Activated CD8-positive, alpha-beta memory T cell treated with anti-CD3 and anti-CD28 coated beads, Interleukin-2, amount 10 ng/mL, durations not matched to agents 7 days and 5 days (primary cell): ENCODE measurements at regions not wholly inside any gene's neighbourhood (a gene's known extent, or its start where the extent isn't known, plus 50 kb on each side); places are given as distances from the start of the nearest gene placed in this dataset.
"Not testable (repeated sequence)": the region's sequence is repeated elsewhere in the genome, so short reads cannot be mapped to it uniquely, and the experiment has no call there.

ENCODE experiments used
- ATAC-seq: fragments of 150-1000 bp; cut with Tn5 transposase; one replicate; pipeline ENCODE4 v1.10.0; 2021; ENCODE audit warnings: moderate library complexity
- CTCF ChIA-PET: fragments of 350-600 bp; sonication (Branson Sonifier 250); formaldehyde crosslinking; loops from one replicate; lab custom pipeline; 2021; ENCODE audit warnings: antibody characterized with exemption; lab: Charles Lee
- DNase-seq: peaks from one replicate; pipeline ENCODE4 v3.0.0-alpha.2; 2020
- H3K27ac Mint-ChIP-seq: one replicate; pipeline ENCODE4 v1.8.0; 2021; ENCODE audit warnings: mild to moderate bottlenecking, mixed read lengths
- H3K27me3 Mint-ChIP-seq: one replicate; pipeline ENCODE4 v1.8.0; 2021; ENCODE audit warnings: mixed read lengths
- H3K36me3 Mint-ChIP-seq: one replicate; pipeline ENCODE4 v1.8.0; 2021; ENCODE audit warnings: mild to moderate bottlenecking, mixed read lengths
- H3K4me1 Mint-ChIP-seq: one replicate; pipeline ENCODE4 v1.8.0; 2021; ENCODE audit warnings: mixed read lengths
- H3K4me3 Mint-ChIP-seq: one replicate; pipeline ENCODE4 v1.8.0; 2021; ENCODE audit warnings: mild to moderate bottlenecking, moderate library complexity, mixed read lengths
- H3K9me3 Mint-ChIP-seq: one replicate; pipeline ENCODE4 v1.8.0; 2022; ENCODE audit warnings: low read depth, mixed read lengths

DNA sequence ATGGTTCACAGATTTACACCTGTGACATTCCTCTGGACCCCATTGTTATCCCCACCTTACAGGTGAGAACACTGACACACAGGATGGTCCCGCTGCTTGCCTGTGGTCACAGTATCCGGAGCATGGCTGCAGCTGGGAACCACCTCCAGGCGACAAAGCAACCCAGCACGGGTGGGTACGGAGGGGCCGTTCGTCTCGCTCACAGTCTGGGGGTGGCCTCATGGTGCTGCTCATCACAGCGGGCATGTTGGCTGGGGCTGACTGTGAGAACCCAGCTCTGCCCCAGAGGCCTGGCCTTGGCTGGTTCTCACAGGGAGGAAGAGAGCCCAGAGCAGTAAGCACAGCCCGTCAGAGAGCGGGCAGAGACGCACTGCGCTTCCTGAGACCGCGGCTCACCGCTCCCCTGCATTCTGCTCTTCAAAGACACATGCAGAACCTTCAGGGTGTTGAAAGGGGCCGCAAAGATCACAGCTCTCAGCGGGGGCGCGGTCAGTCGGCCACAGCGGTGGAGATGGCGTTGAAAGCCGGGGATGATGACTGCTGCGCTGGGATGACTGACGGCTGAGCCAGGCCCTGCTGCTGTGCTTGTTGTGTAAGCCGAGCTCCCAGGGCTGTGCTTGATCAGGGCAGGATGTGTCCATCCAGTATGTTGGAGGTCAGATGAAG is 423.0 kb downstream of the BRD1 start:
- peaks cover 3% of the 10 kb centered on the region for H3K9me3 Mint-ChIP-seq
- H3K27me3 Mint-ChIP-seq = peaks cover 3% of the 10 kb centered on the region
- H3K4me3 Mint-ChIP-seq = no peak overlapping the region
- DNase-seq (peak; percentile 18), ATAC-seq (no peak)
- no peak overlapping the region for H3K27ac Mint-ChIP-seq
- CTCF ChIA-PET = no interaction called here
- H3K4me1 Mint-ChIP-seq = no peaks in the 10 kb centered on the region
- H3K36me3 Mint-ChIP-seq = no peaks in the 10 kb centered on the region

DNA sequence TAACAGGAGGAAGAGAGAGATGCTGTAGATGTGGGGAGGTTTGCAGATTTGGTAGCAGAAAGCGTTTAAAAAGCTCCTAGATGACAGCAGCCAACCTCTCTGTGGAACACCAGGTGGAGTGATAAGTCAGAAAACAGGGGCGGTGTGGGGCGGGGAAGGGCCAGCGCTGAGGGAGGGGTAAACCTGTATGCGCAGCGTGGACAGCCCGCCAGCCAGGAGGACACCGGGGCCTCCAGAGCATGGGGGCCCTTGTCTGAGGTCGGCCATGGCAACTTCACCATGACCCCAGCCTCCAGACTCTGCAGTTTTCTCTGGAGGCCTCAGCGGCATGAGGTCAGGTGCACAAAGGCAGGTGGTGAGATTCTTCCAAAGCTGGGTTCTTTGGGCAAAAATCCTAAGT is 423.7 kb downstream of the BRD1 start:
- H3K9me3 Mint-ChIP-seq = no peaks in the 10 kb centered on the region
- no peaks in the 10 kb centered on the region for H3K4me1 Mint-ChIP-seq
- H3K4me3 Mint-ChIP-seq = no peak overlapping the region
- H3K36me3 Mint-ChIP-seq = no peaks in the 10 kb centered on the region
- ATAC-seq (no peak), DNase-seq (peak; percentile 16)
- H3K27me3 Mint-ChIP-seq = peaks cover 3% of the 10 kb centered on the region
- CTCF ChIA-PET = no interaction called here
- H3K27ac Mint-ChIP-seq = no peak overlapping the region

- Mint-ChIP-seq H3K4me1 (no peaks in the 10 kb centered on the region), H3K27ac (no peak overlapping the region), H3K9me3 (no peaks in the 10 kb centered on the region), H3K27me3 (peaks cover 3% of the 10 kb centered on the region), H3K36me3 (no peaks in the 10 kb centered on the region), H3K4me3 (no peak overlapping the region)
- ATAC-seq (no peak), DNase-seq (peak; percentile 18)
- CTCF ChIA-PET = no interaction called here
These were observed 424.6 kb downstream of the BRD1 start for GRCh38 chr22:49403102-49403501.

DNA sequence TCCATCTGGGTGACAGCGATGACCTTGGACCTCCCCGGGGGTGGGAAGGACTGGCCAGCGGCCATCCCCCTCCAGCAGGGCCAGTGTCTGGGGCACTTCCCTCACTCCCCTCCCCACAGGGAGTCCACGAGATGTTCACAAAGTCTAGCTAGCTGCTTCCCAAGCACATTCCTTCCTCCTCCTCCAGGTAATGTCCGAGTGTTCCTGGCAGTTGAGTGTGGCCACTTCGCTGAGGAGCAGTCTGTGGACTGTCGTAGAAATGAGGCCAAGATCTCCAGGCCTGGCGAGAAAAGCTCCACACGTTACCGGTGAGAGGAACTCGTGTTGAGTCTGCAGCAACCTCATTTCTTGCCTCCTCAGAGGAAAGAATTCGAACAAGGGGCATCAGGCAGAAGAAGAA is 425.5 kb downstream of the BRD1 start:
- Mint-ChIP-seq H3K4me3 (no peak overlapping the region), H3K27ac (no peak overlapping the region), H3K36me3 (no peaks in the 10 kb centered on the region), H3K9me3 (no peaks in the 10 kb centered on the region), H3K27me3 (peaks cover 3% of the 10 kb centered on the region), H3K4me1 (no peaks in the 10 kb centered on the region)
- ATAC-seq (no peak), DNase-seq (peak; percentile 18)
- CTCF ChIA-PET = no interaction called here

- CTCF ChIA-PET = no interaction called here
- Mint-ChIP-seq H3K4me3 (no peak overlapping the region), H3K9me3 (no peaks in the 10 kb centered on the region), H3K27me3 (peaks cover 3% of the 10 kb centered on the region), H3K4me1 (no peaks in the 10 kb centered on the region), H3K36me3 (no peaks in the 10 kb centered on the region), H3K27ac (no peak overlapping the region)
- ATAC-seq (no peak), DNase-seq (peak; percentile 25)
These were observed 426.6 kb downstream of the BRD1 start for GRCh38 chr22:49400941-49401598.

DNA sequence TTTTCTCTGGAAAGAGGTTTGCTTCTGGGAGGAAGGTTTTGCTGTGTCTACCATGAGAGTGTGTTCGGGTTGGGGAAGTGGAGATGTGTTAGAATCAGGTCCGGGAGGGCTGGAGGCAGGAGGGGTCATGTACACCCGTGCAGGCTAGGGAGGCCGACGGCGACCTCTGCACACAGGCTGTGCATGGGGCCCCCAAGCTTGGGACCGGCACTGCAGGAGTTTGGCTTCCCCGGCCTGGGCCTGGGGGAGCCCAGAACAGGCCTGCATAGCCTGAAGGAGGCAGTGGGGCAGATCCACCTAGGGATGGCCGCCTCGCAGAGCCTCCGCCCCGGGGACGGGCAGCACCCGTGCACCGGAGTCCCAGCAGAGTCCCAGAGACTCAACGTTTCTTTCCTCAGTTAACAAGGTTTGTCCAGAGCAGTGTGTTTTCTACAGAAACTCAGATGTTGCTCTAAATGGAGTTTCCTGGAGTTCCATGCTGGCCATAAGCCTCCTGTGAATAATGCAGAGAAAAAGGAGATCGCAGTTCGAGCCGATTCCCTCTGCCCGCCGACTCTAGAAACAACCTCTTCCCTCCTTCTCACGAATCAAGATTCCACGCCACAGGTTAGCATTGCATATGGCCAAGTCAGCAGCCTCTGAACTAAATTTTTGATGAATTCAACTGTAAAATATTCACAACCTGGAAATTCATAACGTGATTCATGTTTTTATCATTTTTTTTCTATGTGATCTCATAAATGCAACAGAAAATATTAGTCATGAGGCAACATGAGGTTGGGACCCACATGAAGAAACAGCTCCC is 427.3 kb downstream of the BRD1 start:
- Mint-ChIP-seq H3K36me3 (no peaks in the 10 kb centered on the region), H3K9me3 (no peaks in the 10 kb centered on the region), H3K4me1 (no peaks in the 10 kb centered on the region), H3K4me3 (no peak overlapping the region), H3K27me3 (peaks cover 3% of the 10 kb centered on the region), H3K27ac (no peak overlapping the region)
- ATAC-seq (no peak), DNase-seq (no peak)
- CTCF ChIA-PET = no interaction called here

- Mint-ChIP-seq H3K27ac (no peak overlapping the region), H3K4me3 (no peak overlapping the region), H3K27me3 (no peaks in the 10 kb centered on the region), H3K36me3 (no peaks in the 10 kb centered on the region), H3K4me1 (no peaks in the 10 kb centered on the region), H3K9me3 (peaks cover 9% of the 10 kb centered on the region)
- CTCF ChIA-PET = no interaction called here
- no peak for ATAC-seq
- no peak for DNase-seq
These were observed 429.0 kb downstream of the BRD1 start for GRCh38 chr22:49398646-49399045.

GRCh38 chr22:49398115-49398514 is 429.6 kb downstream of the BRD1 start:
- Mint-ChIP-seq H3K36me3 (no peaks in the 10 kb centered on the region), H3K27me3 (no peaks in the 10 kb centered on the region), H3K9me3 (peaks cover 11% of the 10 kb centered on the region), H3K27ac (no peak overlapping the region), H3K4me3 (no peak overlapping the region), H3K4me1 (no peaks in the 10 kb centered on the region)
- CTCF ChIA-PET = no interaction called here
- DNase-seq (no peak), ATAC-seq (no peak)

DNA sequence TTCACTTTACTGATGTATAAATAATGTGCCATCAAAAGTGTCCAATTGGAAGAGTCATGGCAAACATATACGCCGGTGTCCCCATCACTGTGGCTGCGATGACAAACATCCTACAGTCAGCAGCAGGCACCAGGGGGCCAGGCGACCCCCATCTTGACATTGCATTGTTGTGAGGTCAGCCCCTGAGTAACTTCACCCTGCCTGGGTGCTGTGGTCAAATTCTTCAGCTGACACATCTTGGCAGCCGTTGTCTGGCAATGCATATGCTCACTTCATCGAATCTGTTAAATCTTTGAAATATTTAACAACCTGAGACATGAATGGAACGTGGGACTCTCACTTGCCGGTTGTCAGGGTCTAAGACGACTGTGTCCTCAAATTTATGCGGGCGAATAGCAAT is 430.9 kb downstream of the BRD1 start:
- H3K27ac Mint-ChIP-seq = no peak overlapping the region
- H3K27me3 Mint-ChIP-seq = no peaks in the 10 kb centered on the region
- ATAC-seq = no peak
- CTCF ChIA-PET = no interaction called here
- no peaks in the 10 kb centered on the region for H3K36me3 Mint-ChIP-seq
- no peaks in the 10 kb centered on the region for H3K4me1 Mint-ChIP-seq
- DNase-seq = no peak
- peaks cover 11% of the 10 kb centered on the region for H3K9me3 Mint-ChIP-seq
- no peak overlapping the region for H3K4me3 Mint-ChIP-seq

- Mint-ChIP-seq H3K27me3 (no peaks in the 10 kb centered on the region), H3K4me3 (no peak overlapping the region), H3K9me3 (peaks cover 11% of the 10 kb centered on the region), H3K36me3 (no peaks in the 10 kb centered on the region), H3K4me1 (no peaks in the 10 kb centered on the region), H3K27ac (no peak overlapping the region)
- ATAC-seq (no peak), DNase-seq (no peak)
- CTCF ChIA-PET = no interaction called here
These were observed 432.1 kb downstream of the BRD1 start for GRCh38 chr22:49395617-49396016.

- not testable (repeated sequence) for H3K4me3 Mint-ChIP-seq
These were observed 432.6 kb downstream of the BRD1 start for GRCh38 chr22:49395062-49395461.

DNA sequence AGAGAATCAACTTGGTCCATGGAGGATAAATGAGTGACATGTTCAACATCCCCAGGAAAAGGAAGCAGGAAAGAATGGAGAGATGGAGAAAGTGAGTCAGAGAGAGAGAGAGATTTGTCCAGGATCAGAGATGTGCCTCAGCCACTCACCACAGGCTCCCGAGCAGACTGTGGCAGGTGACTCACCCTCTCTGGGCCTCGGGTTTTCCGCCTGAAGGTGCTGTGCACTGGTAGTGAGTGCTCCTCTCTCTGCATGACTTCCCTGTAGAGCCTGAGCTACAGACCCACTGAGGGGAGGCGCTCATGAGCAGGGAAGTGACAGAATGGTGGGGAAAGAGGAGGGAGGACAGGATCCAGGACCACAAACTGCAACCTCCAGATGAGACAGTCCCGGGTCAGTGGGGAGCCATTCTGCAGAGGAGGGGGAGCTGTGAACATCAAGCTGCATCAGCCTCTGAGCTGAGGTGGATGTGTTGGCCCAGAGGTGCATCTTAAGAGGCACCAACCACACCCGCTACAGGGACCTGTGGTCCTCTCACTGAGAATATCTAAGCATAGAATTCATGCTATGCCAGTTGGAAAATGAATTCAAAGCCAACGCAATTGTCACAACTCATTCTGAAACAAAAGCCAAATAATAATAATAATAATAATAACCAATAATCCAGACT is 433.4 kb downstream of the BRD1 start:
- Mint-ChIP-seq H3K27me3 (no peaks in the 10 kb centered on the region), H3K4me3 (no peak overlapping the region), H3K27ac (no peak overlapping the region), H3K4me1 (no peaks in the 10 kb centered on the region), H3K36me3 (no peaks in the 10 kb centered on the region), H3K9me3 (peaks cover 13% of the 10 kb centered on the region)
- DNase-seq (no peak), ATAC-seq (no peak)
- CTCF ChIA-PET = no interaction called here

More at GRCh38 chr22:49395062-49395461, 432.6 kb downstream of the BRD1 start:
- H3K9me3 Mint-ChIP-seq = peaks cover 11% of the 10 kb centered on the region
- H3K36me3 Mint-ChIP-seq, H3K27ac Mint-ChIP-seq, CTCF ChIA-PET, H3K4me1 Mint-ChIP-seq, DNase-seq, ATAC-seq, H3K27me3 Mint-ChIP-seq: not testable (repeated sequence)

GRCh38 chr22:49393526-49393925 is 434.1 kb downstream of the BRD1 start:
- Mint-ChIP-seq H3K27ac (no peak overlapping the region), H3K4me3 (no peak overlapping the region), H3K27me3 (no peaks in the 10 kb centered on the region), H3K4me1 (no peaks in the 10 kb centered on the region), H3K36me3 (no peaks in the 10 kb centered on the region), H3K9me3 (peaks cover 17% of the 10 kb centered on the region)
- DNase-seq (no peak), ATAC-seq (no peak)
- CTCF ChIA-PET = no interaction called here
